H1 (cell line): ENCODE measurements at regions not wholly inside any gene's neighbourhood (a gene's known extent, or its start where the extent isn't known, plus 50 kb on each side); places are given as distances from the start of the nearest gene placed in this dataset.

Experiments used
- CTCF ChIA-PET: fragments of 300-600 bp; sonication (Branson Sonifier 250); formaldehyde crosslinking; loops from one replicate; lab custom pipeline; 2021; ENCODE audit not compliant: partially characterized antibody; lab: Charles Lee
- POLR2A ChIA-PET: fragments of 300-600 bp; sonication (Branson Sonifier 250); formaldehyde crosslinking; loops from one replicate; lab custom pipeline; 2021; ENCODE audit warnings: inconsistent platforms; ENCODE audit not compliant: partially characterized antibody; lab: Charles Lee
- DNase-seq, 2 experiments: peaks; one replicate each; pipeline versions ENCODE4 v3.0.0 to v3.0.0-alpha.2; 2010 to 2022; ENCODE audit warnings: low spot score in 2 of 2, low read depth in 1 of 2, mixed read lengths in 1 of 2
- FAIRE-seq: peaks from 2 replicates; lab custom pipeline; 2011; peaks lifted over from hg19 to GRCh38; lab: Jason Lieb, UNC
- H2AFZ ChIP-seq: 2 replicates; pipeline ENCODE4 v1.8.1; 2012; ENCODE audit warnings: low read length, inconsistent platforms
- H2AK5ac ChIP-seq: 2 replicates; pipeline ENCODE4 v1.6.1; 2013; ENCODE audit warnings: low read depth, low read length
- H2BK120ac ChIP-seq: replicated peaks from 2 replicates; pipeline ENCODE3; 2013; ENCODE audit warnings: low read depth, low read length, inconsistent platforms
- H2BK12ac ChIP-seq: 2 replicates; pipeline ENCODE4 v1.6.1; 2013; ENCODE audit warnings: low read depth, low read length
- H2BK15ac ChIP-seq: 2 replicates; pipeline ENCODE4 v1.6.1; 2013; ENCODE audit warnings: low read length
- H2BK20ac ChIP-seq: 2 replicates; pipeline ENCODE4 v1.6.1; 2013; ENCODE audit warnings: low read length
- H2BK5ac ChIP-seq: 2 replicates; pipeline ENCODE4 v1.6.1; 2013; ENCODE audit warnings: low read depth, low read length
- H3K14ac ChIP-seq: 2 replicates; pipeline ENCODE4 v1.6.1; 2013; ENCODE audit warnings: inconsistent platforms; ENCODE audit not compliant: insufficient read length
- H3K18ac ChIP-seq: 2 replicates; pipeline ENCODE4 v1.6.1; 2013; ENCODE audit warnings: low read length; ENCODE audit errors: extremely low read depth
- H3K23ac ChIP-seq: 2 replicates; pipeline ENCODE4 v1.6.1; 2013; ENCODE audit warnings: inconsistent platforms; ENCODE audit not compliant: insufficient read length
- H3K23me2 ChIP-seq: 2 replicates; pipeline ENCODE4 v1.6.1; 2013; ENCODE audit warnings: low read depth, low read length
- H3K27ac ChIP-seq: 2 replicates; pipeline ENCODE4 v1.6.1; 2011; ENCODE audit warnings: low read depth, low read length, inconsistent platforms
- H3K27me3 ChIP-seq, 4 experiments: replicated peaks in 1 of 4; 1 replicate in 1 of 4; 2 replicates in 3 of 4; pipeline versions ENCODE4 v1.6.1 to v1.8.1; 2011 to 2013; ENCODE audit warnings: low read length in 3 of 4, mild to moderate bottlenecking in 3 of 4, inconsistent platforms in 2 of 4, mixed read lengths in 2 of 4, moderate library complexity in 1 of 4; ENCODE audit not compliant: control insufficient read depth in 3 of 4, insufficient read depth in 3 of 4; ENCODE audit errors: extremely low read depth in 1 of 4
- H3K36me3 ChIP-seq, 4 experiments: 2 replicates each; pipeline versions ENCODE4 v1.6.1 to v1.8.1; 2011 to 2013; ENCODE audit warnings: mild to moderate bottlenecking in 4 of 4, low read length in 3 of 4, moderate library complexity in 2 of 4, control low read depth in 1 of 4, inconsistent platforms in 1 of 4; ENCODE audit not compliant: insufficient read depth in 4 of 4, control insufficient read depth in 2 of 4
- H3K4ac ChIP-seq: replicated peaks from 2 replicates; pipeline ENCODE3; 2013; ENCODE audit warnings: low read length, low read depth, mixed read lengths, inconsistent platforms; ENCODE audit not compliant: insufficient read length
- H3K4me1 ChIP-seq, 4 experiments: replicated peaks in 1 of 4; 1 replicate in 1 of 4; 2 replicates in 3 of 4; pipeline versions ENCODE4 v1.6.1 to v1.8.1; 2011 to 2013; ENCODE audit warnings: low read length in 3 of 4, inconsistent platforms in 2 of 4, mixed read lengths in 1 of 4; ENCODE audit not compliant: insufficient read depth in 4 of 4, control insufficient read depth in 3 of 4
- H3K4me2 ChIP-seq, 2 experiments: 2 replicates each; pipeline versions ENCODE4 v1.6.1 to v1.8.1; 2011 to 2013; ENCODE audit warnings: low read depth in 2 of 2, low read length in 2 of 2, control low read depth in 1 of 2, inconsistent platforms in 1 of 2, mild to moderate bottlenecking in 1 of 2; ENCODE audit not compliant: insufficient read depth in 1 of 2
- H3K4me3 ChIP-seq, 4 experiments: fragments of 200-600, 300-600 bp in 1 of 4; sonication (generic), shearing (Covaris generic), sonication (Bioruptor Twin) in 1 of 4; 2 replicates each; pipeline versions ENCODE4 v1.5.1 to v1.8.1; 2011 to 2016; ENCODE audit warnings: low read length in 4 of 4, low read depth in 3 of 4, control low read depth in 2 of 4, inconsistent platforms in 2 of 4, mild to moderate bottlenecking in 2 of 4, mixed read lengths in 1 of 4, moderate library complexity in 1 of 4; ENCODE audit not compliant: insufficient read depth in 2 of 4; ENCODE audit errors: extremely low read depth in 1 of 4
- H3K56ac ChIP-seq: replicated peaks from 2 replicates; pipeline ENCODE3; 2013; ENCODE audit warnings: low read depth, mild to moderate bottlenecking, mixed read lengths, low read length, inconsistent platforms; ENCODE audit not compliant: insufficient read length
- H3K79me1 ChIP-seq: 2 replicates; pipeline ENCODE4 v1.6.1; 2013; ENCODE audit warnings: low read depth, low read length, control low read depth
- H3K79me2 ChIP-seq, 2 experiments: 2 replicates each; pipeline versions ENCODE4 v1.6.1 to v1.8.1; 2012 to 2013; ENCODE audit warnings: low read length in 2 of 2, mild to moderate bottlenecking in 2 of 2, inconsistent platforms in 1 of 2; ENCODE audit not compliant: insufficient read depth in 2 of 2, control insufficient read depth in 1 of 2
- H3K9ac ChIP-seq, 4 experiments: replicated peaks in 1 of 4; 1 replicate in 1 of 4; 2 replicates in 3 of 4; pipeline versions ENCODE4 v1.6.1 to v1.8.1; 2011 to 2013; ENCODE audit warnings: low read depth in 3 of 4, low read length in 3 of 4, control low read depth in 2 of 4, mild to moderate bottlenecking in 2 of 4, moderate library complexity in 2 of 4, inconsistent platforms in 1 of 4; ENCODE audit errors: extremely low read depth in 1 of 4
- H3K9me3 ChIP-seq, 2 experiments: 2 replicates each; pipeline versions ENCODE4 v1.6.1 to v1.8.1; 2012 to 2013; ENCODE audit warnings: mild to moderate bottlenecking in 2 of 2, moderate library complexity in 2 of 2, control low read depth in 1 of 2, inconsistent platforms in 1 of 2, low read depth in 1 of 2, low read length in 1 of 2, mixed read lengths in 1 of 2; ENCODE audit not compliant: insufficient read depth in 2 of 2
- H4K20me1 ChIP-seq, 2 experiments: replicated peaks in 1 of 2; 2 replicates each; pipeline versions ENCODE3 to v1.8.1; 2011 to 2013; ENCODE audit warnings: inconsistent platforms in 2 of 2, low read length in 2 of 2, mild to moderate bottlenecking in 1 of 2; ENCODE audit not compliant: insufficient read depth in 2 of 2, control insufficient read depth in 1 of 2
- H4K5ac ChIP-seq: 2 replicates; pipeline ENCODE4 v1.6.1; 2013; ENCODE audit warnings: low read length, low read depth, mixed read lengths, inconsistent platforms; ENCODE audit not compliant: insufficient read length
- H4K8ac ChIP-seq: 2 replicates; pipeline ENCODE4 v1.8.0; 2013; ENCODE audit warnings: mild to moderate bottlenecking, moderate library complexity, low read length, inconsistent platforms; ENCODE audit not compliant: insufficient read depth; ENCODE audit errors: extremely low read depth
- H4K91ac ChIP-seq: replicated peaks from 2 replicates; pipeline ENCODE3; 2013; ENCODE audit warnings: low read length, mixed read lengths, inconsistent platforms; ENCODE audit not compliant: insufficient read length
- CHD7 ChIP-seq: fragments of 300-600 bp; sonication (generic); IDR thresholded peaks from 2 replicates; pipeline ENCODE4 v1.7.1; 2012; ENCODE audit warnings: low read length, moderate library complexity, mild to moderate bottlenecking, inconsistent platforms; ENCODE audit not compliant: insufficient replicate concordance
- WGBS, 2 experiments: shearing (Covaris generic) in 1 of 2; methylation state at CpG; one replicate each; pipeline versions ENCODE4 v1.1.6 to v1.1.7; 2013 to 2015; ENCODE audit warnings: low lambda C conversion rate in 2 of 2, mixed read lengths in 2 of 2, inconsistent platforms in 1 of 2, low coverage in 1 of 2, missing lambda C conversion rate in 1 of 2; ENCODE audit not compliant: insufficient replicate concordance in 2 of 2, insufficient coverage in 1 of 2, insufficient read length in 1 of 2; ENCODE audit errors: extremely low coverage in 1 of 2, missing lambda C conversion rate in 1 of 2; 5-methylcytosine and 5-hydroxymethylcytosine counted together

- Histone ChIP-seq H2BK20ac (no peak overlapping the region), H3K79me1 (no peaks in the 10 kb centered on the region), H2AFZ (no peak overlapping the region), H4K5ac (no peak overlapping the region), H4K20me1 (no peaks in the 10 kb centered on the region), H4K91ac (no peak overlapping the region), H3K56ac (no peak overlapping the region), H3K27ac (no peak overlapping the region), H2AK5ac (no peak overlapping the region), H3K79me2 (no peaks in the 10 kb centered on the region), H3K27me3 (no peaks in the 10 kb centered on the region), H2BK12ac (no peak overlapping the region), H3K4me2 (no peak overlapping the region), H2BK120ac (no peak overlapping the region), H3K18ac (no peak overlapping the region), H3K9me3 (no peaks in the 10 kb centered on the region), H3K23me2 (no peaks in the 10 kb centered on the region), H2BK15ac (no peak overlapping the region)
- no peak for FAIRE-seq
- POLR2A ChIA-PET: no interaction called here
- WGBS, 2 experiments: 100% methylated on average over 2 of the region's 2 CpGs; no CpG with 5 or more reads in 1 of the 2 experiments
- no peak for TF ChIP-seq CHD7
- TF ChIP-seq, all 59 proteins: peak for 0
- H4K8ac ChIP-seq: no peak overlapping the region
- H3K23ac ChIP-seq: no peak overlapping the region
- H3K14ac ChIP-seq: no peak overlapping the region
- CTCF ChIA-PET: no interaction called here
- no peaks in the 10 kb centered on the region for H3K36me3 ChIP-seq
- no peaks in the 10 kb centered on the region for H3K4me1 ChIP-seq
- H3K9ac ChIP-seq: no peak overlapping the region
- H3K4ac ChIP-seq: no peak overlapping the region
- DNase-seq: no peak
- no peak overlapping the region for H2BK5ac ChIP-seq
- H3K4me3 ChIP-seq: no peak overlapping the region
These were observed 327.9 kb downstream of the C12orf75 start for GRCh38 chr12:105658389-105658788.
